MM.1S (cell line): ENCODE measurements at regions not wholly inside any gene's neighbourhood (a gene's known extent, or its start where the extent isn't known, plus 50 kb on each side); places are given as distances from the start of the nearest gene placed in this dataset.
"Not testable (repeated sequence)": the region's sequence is repeated elsewhere in the genome, so short reads cannot be mapped to it uniquely, and the experiment has no call there.

Experiments used
- DNase-seq: peaks from one replicate; pipeline ENCODE4 v3.0.0-alpha.2; 2015
- H2AFZ ChIP-seq: fragments of 300-600 bp; sonication (generic); 2 replicates; pipeline ENCODE4 v1.6.0; 2016; ENCODE audit warnings: antibody characterized with exemption, low read length
- H3F3A ChIP-seq: fragments of 300-600 bp; sonication (generic); 2 replicates; pipeline ENCODE4 v1.6.1; 2016; ENCODE audit warnings: mild to moderate bottlenecking, antibody characterized with exemption, low read length, moderate library complexity, mixed read lengths; ENCODE audit not compliant: insufficient read depth
- H3K27ac ChIP-seq: fragments of 300-600 bp; sonication (generic); 2 replicates; pipeline ENCODE4 v1.5.1; 2016; ENCODE audit warnings: mild to moderate bottlenecking, low read length
- H3K27me3 ChIP-seq: fragments of 300-600 bp; sonication (generic); replicated peaks from 2 replicates; pipeline ENCODE4 v1.6.0; 2016; ENCODE audit warnings: low read length; ENCODE audit not compliant: insufficient read depth
- H3K36me3 ChIP-seq: fragments of 300-600 bp; sonication (generic); replicated peaks from 2 replicates; pipeline ENCODE4 v1.6.1; 2016; ENCODE audit warnings: mild to moderate bottlenecking, low read length, mixed read lengths; ENCODE audit not compliant: insufficient read depth
- H3K4me1 ChIP-seq: fragments of 300-600 bp; sonication (generic); 2 replicates; pipeline ENCODE4 v1.6.1; 2016; ENCODE audit warnings: low read length, mixed read lengths
- H3K4me2 ChIP-seq: fragments of 300-600 bp; sonication (generic); 2 replicates; pipeline ENCODE4 v1.6.0; 2016; ENCODE audit warnings: low read depth, low read length
- H3K4me3 ChIP-seq: fragments of 300-600 bp; sonication (generic); 2 replicates; pipeline ENCODE4 v1.5.1; 2016; ENCODE audit warnings: low read length, mixed read lengths
- H3K79me2 ChIP-seq: fragments of 300-600 bp; sonication (generic); 2 replicates; pipeline ENCODE4 v1.6.1; 2016; ENCODE audit warnings: mixed run types, low read length, mixed read lengths
- H3K9ac ChIP-seq: fragments of 300-600 bp; sonication (generic); 2 replicates; pipeline ENCODE4 v1.6.1; 2016; ENCODE audit warnings: low read length, mixed read lengths
- H3K9me2 ChIP-seq: fragments of 300-600 bp; sonication (generic); replicated peaks from 2 replicates; pipeline ENCODE4 v1.6.1; 2016; ENCODE audit warnings: mild to moderate bottlenecking, low read length, mixed read lengths; ENCODE audit not compliant: insufficient read depth
- H3K9me3 ChIP-seq: fragments of 300-600 bp; sonication (generic); replicated peaks from 2 replicates; pipeline ENCODE4 v1.6.1; 2016; ENCODE audit warnings: mild to moderate bottlenecking, low read length, mixed read lengths; ENCODE audit not compliant: insufficient read depth
- H4K20me1 ChIP-seq: fragments of 300-600 bp; sonication (generic); 2 replicates; pipeline ENCODE4 v1.6.1; 2016; ENCODE audit warnings: mild to moderate bottlenecking, low read length, moderate library complexity, mixed read lengths; ENCODE audit not compliant: insufficient read depth
- EZH2 ChIP-seq: fragments of 300-600 bp; sonication (generic); optimal IDR thresholded peaks from 2 replicates; pipeline ENCODE3; 2017; ENCODE audit warnings: low read depth, mild to moderate bottlenecking, antibody characterized with exemption, low read length, mixed read lengths
- EZH2phosphoT487 ChIP-seq: fragments of 300-600 bp; sonication (generic); IDR thresholded peaks from 2 replicates; pipeline ENCODE4 v1.6.1; 2018; ENCODE audit warnings: antibody characterized with exemption, low read length
- TF ChIP-seq, protein P1 (sequence below): fragments of 300-600 bp; sonication (generic); IDR thresholded peaks from 2 replicates; pipeline ENCODE4 v1.5.1; 2016; ENCODE audit warnings: antibody characterized with exemption, low read length, mixed read lengths

DNA sequence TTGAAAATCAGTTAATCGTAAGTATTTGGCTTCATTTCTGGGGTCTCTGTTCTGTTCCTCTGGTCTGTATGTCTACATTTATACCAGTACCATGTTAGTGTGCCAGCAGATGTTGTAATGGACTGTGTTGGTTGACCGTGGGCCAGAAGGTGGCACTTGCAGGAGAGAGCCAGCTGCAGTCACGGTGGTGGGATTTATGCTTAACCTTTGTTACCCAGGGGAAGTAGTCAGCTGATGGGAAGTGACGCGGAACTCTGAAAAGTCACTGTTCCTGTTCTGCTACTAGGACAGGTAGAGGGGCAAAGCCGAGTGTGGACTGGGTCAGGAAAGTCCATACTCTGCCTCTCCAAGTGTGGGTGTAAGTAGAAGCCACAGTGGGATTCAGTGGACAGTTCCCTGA, 420.4 kb upstream of the NDN start:
- Histone ChIP-seq H3K4me2 (peak overlapping the region; percentile 30; the same call in 1 of the 2 replicates), H2AFZ (peak overlapping the region; percentile 50), H3K4me3 (peak overlapping the region; percentile 27; the same call in 1 of the 2 replicates)
- not testable (repeated sequence) for H3F3A ChIP-seq, H3K9ac ChIP-seq, H3K27ac ChIP-seq, H3K4me1 ChIP-seq, H3K27me3 ChIP-seq, H4K20me1 ChIP-seq, H3K79me2 ChIP-seq, H3K9me2 ChIP-seq, H3K9me3 ChIP-seq, H3K36me3 ChIP-seq, DNase-seq

DNA sequence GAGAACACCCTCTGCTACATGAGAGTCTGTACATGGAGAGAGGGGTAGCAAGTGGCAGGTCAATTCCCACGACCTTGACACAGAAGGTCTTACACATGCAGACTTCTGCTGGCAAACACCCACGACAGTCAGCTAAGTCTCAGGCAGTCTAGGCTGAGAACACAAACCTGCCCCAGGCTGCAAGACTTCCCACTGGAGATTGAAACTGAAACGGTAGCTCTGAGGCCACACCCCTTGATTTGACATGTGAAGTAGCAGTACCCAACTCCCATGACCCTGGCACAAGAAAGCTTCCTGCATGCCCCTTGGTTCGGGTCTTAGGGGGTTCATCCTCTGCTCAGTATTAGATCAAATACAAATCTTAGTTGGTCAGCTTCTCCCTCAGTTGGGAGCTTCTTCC, 420.8 kb upstream of the NDN start:
- H3K4me1 ChIP-seq, H3K9me3 ChIP-seq, H3F3A ChIP-seq, H3K36me3 ChIP-seq, H3K27me3 ChIP-seq, H3K9ac ChIP-seq, H3K79me2 ChIP-seq, H3K27ac ChIP-seq, H3K9me2 ChIP-seq, H4K20me1 ChIP-seq: not testable (repeated sequence)
- H3K4me3 ChIP-seq: peak overlapping the region; percentile 27; the same call in 1 of the 2 replicates
- H2AFZ ChIP-seq: peak overlapping the region; percentile 50
- peak; percentile 69 for DNase-seq
- peak overlapping the region; percentile 30; the same call in 1 of the 2 replicates for H3K4me2 ChIP-seq

DNA sequence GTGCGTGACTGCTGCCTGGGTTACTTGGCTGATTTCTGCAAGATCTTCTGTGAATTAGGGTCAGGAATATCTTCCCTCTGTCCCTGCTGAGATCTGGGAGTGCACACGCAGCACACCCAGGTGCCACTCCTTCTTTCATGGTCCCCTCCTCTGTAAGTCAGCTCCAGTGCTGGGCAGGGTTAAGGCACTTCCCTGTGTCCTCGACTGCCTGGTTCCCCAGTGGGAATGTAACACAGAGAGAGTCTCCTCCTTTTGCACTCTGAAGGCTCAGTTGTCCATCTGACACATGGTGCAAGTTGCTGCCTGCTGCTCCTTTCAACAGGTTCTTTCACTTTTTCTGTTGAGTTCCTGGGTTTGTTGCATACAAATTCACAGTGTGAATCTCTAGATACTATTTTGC, 421.2 kb upstream of the NDN start:
- H3K27me3 ChIP-seq, H4K20me1 ChIP-seq, H3K9me3 ChIP-seq, H3K27ac ChIP-seq, H3F3A ChIP-seq, H3K79me2 ChIP-seq, H3K4me1 ChIP-seq, H3K9ac ChIP-seq, H3K9me2 ChIP-seq, DNase-seq, H3K36me3 ChIP-seq: not testable (repeated sequence)
- H3K4me2 ChIP-seq: peak overlapping the region; percentile 30; the same call in 1 of the 2 replicates
- H2AFZ ChIP-seq: peak overlapping the region; percentile 50
- H3K4me3 ChIP-seq: peak overlapping the region; percentile 22; the same call in 1 of the 2 replicates

DNA sequence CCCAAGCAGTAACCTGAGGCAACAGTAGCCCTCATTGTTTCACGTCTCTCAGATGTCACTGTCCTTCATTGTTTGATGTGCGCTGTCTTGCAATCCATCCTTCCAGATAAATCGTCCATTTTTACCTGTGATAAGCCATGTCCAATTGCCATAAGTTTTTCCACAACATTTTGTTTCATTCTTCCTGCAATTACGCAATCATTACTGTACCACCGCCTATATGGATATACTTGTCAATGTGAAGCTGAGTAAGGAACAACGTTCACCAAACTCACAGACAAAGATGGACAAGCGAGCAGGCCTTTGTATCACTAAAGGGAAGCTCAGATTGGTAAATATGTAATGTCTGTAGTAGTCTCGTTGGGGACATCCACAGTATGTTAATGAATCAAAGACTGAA, 452.5 kb upstream of the NDN start:
- DNase-seq, H3K4me1 ChIP-seq, H3K27ac ChIP-seq, H3K27me3 ChIP-seq, H3K9ac ChIP-seq, H4K20me1 ChIP-seq, H3K79me2 ChIP-seq, H2AFZ ChIP-seq, H3K36me3 ChIP-seq, H3F3A ChIP-seq, H3K9me3 ChIP-seq, H3K4me2 ChIP-seq, H3K9me2 ChIP-seq, H3K4me3 ChIP-seq: not testable (repeated sequence)

DNA sequence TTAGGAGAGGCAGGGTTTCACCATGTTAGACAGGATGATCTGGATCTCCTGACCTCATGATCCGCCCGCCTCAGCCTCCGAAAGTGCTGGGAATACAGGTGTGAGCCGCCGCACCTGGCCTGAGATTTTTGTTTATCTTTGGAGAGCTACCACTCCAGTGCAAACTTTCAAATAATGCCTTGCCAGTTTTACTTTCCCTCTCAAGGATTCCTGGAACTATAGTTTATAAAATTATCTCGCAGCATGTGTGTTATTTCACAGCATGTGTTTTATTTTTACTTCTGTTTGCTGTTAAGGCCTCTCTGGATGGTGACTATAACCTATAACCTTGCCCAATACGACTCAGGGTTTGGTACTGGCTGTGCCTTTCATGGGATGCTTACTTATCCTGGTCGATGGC, 458.0 kb upstream of the NDN start:
- H3K4me3 ChIP-seq: not testable (repeated sequence)

DNA sequence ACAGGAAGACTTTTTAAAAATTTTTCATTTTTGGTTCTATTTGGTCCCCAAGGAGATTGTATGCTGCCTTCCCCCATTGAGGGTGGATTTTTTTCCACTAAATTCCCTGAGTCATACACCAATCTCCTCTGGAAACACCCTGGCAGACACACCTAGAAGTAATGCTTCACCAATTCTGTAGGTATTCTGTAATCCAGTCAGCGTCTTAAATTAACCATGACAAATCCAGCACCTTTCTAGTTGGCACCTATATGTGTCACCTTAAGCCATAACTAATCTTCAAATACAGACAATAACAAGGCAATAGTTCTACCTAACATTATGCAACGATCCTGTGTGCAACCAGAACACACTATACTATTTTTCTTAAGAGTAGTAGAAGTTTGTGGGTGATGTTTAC, 459.1 kb upstream of the NDN start:
- no peaks in the 10 kb centered on the region for H3K9me3 ChIP-seq
- no peak overlapping the region for H3K4me2 ChIP-seq
- no peak overlapping the region for H2AFZ ChIP-seq
- no peak for TF ChIP-seq EZH2phosphoT487
- TF ChIP-seq EZH2: no peak
- TF ChIP-seq, protein P1, sequence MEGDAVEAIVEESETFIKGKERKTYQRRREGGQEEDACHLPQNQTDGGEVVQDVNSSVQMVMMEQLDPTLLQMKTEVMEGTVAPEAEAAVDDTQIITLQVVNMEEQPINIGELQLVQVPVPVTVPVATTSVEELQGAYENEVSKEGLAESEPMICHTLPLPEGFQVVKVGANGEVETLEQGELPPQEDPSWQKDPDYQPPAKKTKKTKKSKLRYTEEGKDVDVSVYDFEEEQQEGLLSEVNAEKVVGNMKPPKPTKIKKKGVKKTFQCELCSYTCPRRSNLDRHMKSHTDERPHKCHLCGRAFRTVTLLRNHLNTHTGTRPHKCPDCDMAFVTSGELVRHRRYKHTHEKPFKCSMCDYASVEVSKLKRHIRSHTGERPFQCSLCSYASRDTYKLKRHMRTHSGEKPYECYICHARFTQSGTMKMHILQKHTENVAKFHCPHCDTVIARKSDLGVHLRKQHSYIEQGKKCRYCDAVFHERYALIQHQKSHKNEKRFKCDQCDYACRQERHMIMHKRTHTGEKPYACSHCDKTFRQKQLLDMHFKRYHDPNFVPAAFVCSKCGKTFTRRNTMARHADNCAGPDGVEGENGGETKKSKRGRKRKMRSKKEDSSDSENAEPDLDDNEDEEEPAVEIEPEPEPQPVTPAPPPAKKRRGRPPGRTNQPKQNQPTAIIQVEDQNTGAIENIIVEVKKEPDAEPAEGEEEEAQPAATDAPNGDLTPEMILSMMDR: no peak
- no peaks in the 10 kb centered on the region for H3F3A ChIP-seq
- DNase-seq: no peak
- H4K20me1 ChIP-seq: no peaks in the 10 kb centered on the region
- no peak overlapping the region for H3K9ac ChIP-seq
- H3K4me1 ChIP-seq: no peaks in the 10 kb centered on the region
- H3K79me2 ChIP-seq: no peaks in the 10 kb centered on the region
- no peak overlapping the region for H3K4me3 ChIP-seq
- no peaks in the 10 kb centered on the region for H3K27me3 ChIP-seq
- no peaks in the 10 kb centered on the region for H3K9me2 ChIP-seq
- no peak overlapping the region for H3K27ac ChIP-seq
- no peaks in the 10 kb centered on the region for H3K36me3 ChIP-seq

More for the DNA sequence above, 458.0 kb upstream of the NDN start:
- not testable (repeated sequence) for H2AFZ ChIP-seq, H3K27me3 ChIP-seq, H3K79me2 ChIP-seq, DNase-seq, H3K4me2 ChIP-seq, H3K9me3 ChIP-seq, H3K9ac ChIP-seq, H3K27ac ChIP-seq, H4K20me1 ChIP-seq, H3K4me1 ChIP-seq, H3F3A ChIP-seq, H3K9me2 ChIP-seq, H3K36me3 ChIP-seq
